Left hindlimb (tissue), 1 donor: ENCODE measurements at regions not wholly inside any gene's neighbourhood (a gene's known extent, or its start where the extent isn't known, plus 50 kb on each side); places are given as distances from the start of the nearest gene placed in this dataset.
A peak's percentile ranks its signal among the peaks of the same experiment; 100 is the strongest.
"Not testable (repeated sequence)": the region's sequence is repeated elsewhere in the genome, so short reads cannot be mapped to it uniquely, and the experiment has no call there.

Source experiments
- DNase-seq: peaks from one replicate; pipeline ENCODE4 v3.0.0-alpha.2; 2018

DNA sequence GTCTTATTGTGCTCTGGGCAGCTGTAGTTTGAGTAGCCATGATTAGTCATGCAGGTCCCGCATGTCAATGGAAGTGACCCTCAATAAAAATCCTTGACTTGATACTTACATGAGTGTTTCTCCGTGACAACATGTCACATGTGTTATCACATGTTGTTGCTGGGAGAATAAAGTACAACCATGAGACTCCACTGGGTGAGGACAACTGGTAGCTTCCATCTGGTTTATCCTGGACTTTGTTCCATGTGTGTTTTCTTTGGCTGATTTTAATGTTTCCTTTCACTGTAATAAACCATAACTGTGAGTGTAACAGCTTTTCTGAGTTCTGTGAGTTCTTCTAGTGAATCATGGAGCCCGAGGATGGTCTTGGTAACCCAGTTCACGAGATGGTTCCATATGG is 63.1 kb upstream of the NDN start:
- DNase-seq = no peak

DNA sequence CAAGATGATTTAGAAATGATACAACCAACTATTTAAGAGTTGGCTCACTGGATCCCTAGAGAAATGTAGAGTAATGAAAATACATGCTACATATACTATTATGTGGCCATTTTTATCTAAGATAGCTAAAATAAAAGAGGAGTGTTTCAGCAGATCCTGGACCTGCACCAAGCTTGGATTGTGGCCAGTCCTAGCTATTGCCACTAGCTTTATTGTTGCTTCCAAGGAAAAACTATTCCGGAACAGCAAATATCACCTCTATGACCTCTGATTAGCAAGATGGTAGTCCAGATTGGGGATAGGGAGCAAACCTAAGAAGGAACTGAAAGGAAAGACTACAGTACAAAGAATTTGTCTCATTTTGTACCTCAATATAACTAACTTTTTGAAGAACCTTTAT is 63.7 kb upstream of the NDN start:
- DNase-seq = no peak

DNA sequence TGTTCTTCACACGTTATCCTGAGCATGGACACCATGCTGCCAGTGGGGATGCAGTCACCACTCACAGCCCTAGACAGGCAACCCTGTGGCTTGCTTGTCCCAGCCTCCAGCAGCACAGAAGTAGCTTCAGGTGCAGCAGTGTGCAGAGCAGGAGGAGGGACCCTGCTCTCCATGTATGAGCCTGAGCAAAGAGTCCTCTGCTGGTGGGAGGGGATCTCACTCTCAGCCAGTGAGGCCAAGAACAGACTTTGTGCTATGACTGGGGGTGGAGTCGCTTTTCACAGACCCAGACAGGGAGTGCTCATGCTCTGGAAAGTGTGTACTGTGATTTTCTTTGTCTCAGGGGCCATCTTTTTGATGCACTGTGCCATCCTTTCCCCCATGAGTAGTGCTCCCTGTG is 66.1 kb upstream of the NDN start:
- DNase-seq = no peak

DNA sequence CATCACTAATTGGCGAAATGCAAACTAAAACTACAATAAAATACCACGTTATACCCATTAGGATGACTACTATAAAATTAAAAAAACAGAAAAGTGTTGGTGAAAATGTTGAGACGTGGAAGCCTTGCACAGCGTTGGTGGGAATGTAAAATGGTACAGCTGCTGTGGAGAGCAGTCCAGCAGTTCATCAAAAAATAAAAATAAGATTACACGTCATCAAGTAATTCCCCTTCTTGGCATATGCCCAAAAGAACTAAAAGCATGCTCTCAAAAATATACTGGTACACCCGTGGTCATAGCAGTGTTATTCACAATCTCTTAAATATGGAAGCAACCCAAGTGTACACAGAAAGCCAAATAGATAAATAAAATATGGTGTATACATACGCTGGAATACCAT is 71.8 kb upstream of the NDN start:
- DNase-seq = no peak

DNA sequence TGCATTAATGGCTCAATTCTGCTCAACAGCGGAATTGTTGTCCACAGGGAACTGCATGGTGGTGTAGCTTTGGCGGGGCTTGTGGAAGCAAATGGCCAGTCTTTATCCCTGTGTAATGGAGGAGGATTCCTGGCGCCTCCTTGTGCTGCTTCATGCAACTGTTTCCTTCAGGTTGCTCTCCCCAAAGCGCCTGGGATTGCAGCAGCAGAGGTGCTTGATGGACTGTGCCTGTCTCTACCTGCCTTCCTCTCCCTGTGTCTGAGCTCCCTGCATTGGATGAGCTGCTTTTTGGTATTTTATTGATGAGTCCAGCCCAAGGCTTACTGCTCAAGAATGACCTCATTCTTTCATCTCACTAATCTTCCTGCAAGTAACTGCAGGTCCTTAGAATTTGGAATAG is 72.9 kb upstream of the NDN start:
- DNase-seq = no peak

DNA sequence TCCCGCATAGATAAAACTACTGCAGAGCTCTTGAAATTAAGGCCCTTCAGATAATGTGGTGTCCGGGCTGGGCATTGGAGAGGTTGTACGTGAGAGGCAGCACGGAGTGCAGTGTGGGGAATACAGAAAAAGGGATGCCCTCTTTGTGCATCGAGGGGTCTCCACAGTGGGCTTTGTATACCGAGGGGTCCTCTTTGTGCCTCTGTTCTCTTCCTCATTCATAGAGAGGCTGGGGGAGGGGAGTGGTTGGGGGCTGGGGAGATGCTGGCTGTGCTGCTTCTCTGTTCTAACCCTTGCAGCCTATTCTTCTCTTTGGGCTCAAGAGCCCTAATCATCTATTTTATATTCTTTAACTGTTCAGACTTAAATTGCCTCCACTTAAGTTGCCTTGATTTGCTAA is 74.3 kb upstream of the NDN start:
- DNase-seq = no peak

DNA sequence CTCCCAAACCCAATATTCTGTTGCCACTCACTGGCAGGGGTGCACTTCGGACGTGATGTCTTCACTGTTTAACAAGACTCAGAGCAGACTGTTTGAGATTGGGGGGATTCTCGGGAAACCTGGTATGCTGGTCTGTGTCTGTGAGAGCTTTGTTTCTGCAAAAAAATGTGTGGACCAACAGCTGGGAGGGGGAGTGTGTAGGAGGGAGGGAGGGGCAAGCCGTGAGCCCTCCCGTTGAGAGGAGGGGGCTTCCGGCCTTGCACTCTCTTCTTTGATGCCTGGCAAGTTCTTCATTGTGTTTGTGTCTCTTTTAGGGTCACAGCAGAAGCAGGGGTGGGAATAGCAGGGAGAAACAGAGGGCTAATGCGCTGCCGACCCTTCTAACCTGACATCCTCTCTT is 74.9 kb upstream of the NDN start:
- DNase-seq = no peak

DNA sequence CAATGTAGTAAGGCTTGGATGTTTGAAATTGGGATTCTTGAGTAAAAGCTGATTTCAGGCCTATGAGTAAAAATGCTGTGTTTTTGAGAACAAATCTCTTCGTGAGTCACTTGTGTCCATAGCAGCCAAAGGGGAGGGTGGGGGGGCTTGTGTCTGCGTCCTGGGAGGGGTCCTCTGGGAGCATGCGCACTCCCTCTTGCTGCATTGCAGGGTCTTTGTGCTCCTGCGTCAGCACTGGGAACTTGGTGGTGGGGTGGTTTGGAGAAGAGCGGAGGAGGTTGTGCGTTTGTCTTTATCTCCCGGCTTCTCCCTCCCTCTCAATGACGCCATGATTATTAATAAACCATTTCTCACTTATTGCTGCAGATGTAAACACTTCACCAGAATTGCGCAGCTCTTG is 75.9 kb upstream of the NDN start:
- no peak for DNase-seq

DNA sequence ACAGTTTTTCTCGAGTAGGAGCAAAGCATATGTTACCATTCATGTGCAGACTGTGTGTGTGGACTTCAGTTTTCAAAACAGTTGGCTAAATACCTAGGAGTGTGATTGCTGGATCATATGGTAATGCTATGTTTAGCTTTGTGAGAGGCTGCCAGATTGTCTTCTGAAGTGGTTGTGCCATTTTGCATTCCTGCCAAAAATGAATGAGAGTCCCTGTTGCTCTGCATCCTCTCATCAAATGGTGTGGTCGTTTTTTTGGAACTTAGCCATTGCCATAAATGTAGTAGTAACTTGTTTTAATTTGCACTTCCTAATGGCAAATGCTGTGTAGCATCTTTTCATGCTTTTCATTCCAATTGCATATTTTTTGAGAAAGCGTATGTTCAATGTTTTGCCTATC is 77.2 kb upstream of the NDN start:
- no peak for DNase-seq

DNA sequence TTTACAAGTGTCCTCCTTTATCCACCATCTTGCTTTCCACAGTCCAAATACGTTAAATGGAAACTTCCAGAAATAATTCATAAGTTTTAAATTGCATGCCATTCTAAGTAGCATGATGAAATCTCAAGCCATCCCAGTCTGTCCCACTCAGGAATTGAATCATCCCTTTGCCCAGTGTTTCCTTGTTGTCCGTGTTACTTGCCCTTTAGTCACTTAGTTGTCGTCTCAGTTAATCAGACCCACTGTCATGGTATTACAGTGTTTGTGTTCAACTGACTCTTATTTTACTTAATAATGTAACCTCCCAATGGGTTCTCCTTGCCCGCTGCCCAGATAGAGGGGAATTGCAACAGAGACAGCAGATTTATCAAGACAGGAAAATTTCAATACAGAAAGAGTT is 77.6 kb upstream of the NDN start:
- DNase-seq = no peak

DNA sequence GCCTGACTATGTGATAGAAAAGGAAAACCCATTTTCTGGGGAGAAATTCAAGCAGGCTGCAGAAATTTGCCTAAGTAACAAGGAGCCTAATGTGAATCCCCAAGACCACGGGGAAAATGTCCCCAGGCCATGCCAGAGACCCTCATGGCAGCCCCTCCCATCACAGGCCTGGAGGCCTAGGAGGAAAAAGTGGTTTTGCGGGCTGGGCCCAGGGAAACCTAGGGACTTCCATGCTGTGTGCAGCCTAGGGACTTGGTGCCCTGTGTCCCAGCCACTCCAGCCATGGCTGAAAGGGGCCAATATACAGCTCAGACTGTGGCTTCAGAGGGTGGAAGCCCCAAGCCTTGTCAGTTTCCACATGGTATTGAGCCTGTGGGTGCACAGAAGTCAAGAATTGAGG is 79.7 kb upstream of the NDN start:
- not testable (repeated sequence) for DNase-seq

DNA sequence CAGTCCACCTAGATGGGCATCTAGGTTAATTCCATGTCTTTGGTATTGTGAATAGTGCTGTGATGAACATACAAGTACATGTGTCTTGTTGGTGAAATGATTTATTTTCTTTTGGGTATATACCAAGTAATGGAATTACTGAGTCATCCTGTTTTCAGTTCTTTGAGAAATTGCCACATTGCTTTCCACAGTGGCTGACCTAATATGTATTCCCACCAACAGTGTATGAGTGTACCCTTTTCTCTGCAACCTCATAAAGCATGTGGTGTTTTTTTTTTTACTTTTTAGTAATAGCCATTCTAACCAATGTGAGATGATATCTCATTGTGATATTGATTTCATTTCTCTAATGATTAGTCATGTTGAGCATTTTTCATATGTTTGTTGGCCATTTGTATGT is 86.0 kb upstream of the NDN start:
- no peak for DNase-seq

DNA sequence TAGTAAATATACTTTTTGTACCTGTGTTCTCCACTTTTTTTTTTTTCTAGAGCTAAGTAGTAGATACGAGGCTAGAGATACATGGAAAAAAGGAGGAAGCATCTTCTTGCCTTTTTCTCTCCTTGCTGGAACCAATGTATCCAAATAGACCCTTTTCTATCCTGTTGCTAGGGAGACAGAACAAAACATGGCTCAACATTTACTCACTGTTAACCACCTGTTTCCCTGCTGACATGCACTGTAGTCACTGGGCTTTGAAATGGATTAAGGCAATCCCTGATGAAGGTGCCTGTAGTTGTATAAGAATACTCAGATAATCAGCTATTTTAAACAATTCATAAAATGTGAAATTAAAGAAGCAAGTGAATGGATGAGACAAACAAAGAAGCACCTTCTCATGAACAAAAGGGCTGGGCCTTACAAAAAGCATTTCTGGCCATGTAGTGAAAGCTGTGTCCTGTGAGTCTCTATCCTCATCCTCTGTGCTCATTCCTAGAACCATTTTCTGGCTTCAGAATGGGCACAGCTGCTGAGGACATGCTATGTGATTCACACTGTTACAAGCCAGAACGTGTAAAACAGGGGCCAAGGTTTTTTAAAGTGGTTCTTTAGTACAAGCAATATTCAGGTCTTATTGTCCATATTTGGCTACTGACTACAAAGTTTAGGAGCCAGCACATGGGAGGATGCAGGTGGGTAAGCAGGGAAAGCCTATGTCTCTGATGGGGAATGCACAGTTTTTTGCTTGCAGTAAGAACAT is 100.4 kb upstream of the NDN start:
- DNase-seq = no peak

DNA sequence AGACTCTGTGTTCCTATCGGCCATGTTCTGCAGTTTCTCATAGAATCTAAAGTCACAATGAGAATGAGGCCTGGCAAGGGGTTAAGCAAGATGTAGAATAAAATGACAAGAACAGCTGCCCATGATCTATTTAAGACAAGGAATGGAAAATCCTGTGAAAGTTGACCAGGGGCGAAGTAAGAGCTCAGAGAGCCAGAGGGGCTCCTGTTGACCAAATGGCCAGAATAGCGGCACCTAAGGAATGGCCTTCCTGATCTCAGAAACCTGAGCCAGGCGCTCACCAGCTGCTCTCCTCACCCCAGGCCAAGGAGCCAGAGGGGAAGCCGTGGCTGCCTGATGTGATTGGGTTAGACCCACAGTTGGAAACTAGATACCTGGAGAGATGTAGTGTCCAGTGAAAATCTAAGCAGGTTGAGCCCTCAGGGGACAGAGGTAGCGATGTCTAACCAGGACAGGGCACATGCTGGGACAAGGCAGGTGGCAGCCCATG is 106.1 kb upstream of the NDN start:
- DNase-seq = no peak

DNA sequence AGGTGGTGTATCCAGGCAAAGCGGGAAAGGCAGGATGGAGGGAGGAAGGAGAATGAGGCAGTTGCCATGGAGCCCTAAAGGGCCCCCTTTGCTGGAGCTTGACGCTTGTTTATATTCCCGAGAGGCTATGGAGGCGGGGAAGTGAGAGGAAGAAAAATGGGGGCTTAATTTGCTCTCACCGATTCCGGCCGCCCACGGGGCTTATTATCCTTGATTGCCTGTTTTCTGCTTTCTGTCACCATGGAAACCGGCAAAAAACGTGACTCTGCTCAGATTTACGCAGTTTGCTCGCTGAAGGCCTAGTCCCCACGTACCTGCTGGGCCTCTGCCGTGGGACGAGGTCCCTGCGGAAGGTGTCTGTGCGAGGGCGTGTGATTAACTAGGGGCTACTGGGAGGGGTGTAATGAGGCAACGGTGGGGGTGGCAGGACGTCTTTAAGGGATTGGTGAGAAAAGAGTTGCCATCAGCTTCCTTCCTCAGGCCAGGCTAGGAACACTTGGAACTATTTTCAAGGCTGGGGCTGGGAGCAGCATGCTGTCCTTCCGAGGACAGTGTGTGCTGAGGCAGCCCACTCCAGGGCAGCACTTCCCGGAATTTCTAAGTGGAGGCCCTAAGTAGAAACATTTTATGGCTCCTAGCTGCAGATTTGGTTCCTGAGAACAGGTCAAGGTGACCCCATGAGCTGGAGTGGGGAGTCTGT is 110.8 kb upstream of the NDN start:
- DNase-seq = peak; percentile 34

DNA sequence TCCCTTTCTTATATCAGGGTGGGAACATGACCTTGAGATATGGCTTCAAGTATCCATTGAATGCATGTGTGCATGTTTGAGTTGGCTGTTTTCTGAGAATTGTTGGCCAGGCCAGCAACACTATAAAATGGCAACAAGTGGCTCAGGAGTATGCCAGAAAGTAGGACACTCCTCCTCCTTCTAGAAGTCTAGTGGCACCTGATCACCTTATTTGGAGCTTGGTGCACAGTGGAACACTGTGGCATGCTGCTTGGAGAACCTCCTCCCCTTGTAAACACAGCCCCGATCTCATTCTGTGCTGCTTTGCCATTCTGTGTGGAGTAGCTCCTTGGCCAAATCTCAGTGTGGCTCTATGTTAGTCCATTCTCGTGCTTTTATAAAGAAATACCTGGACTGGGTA is 114.8 kb upstream of the NDN start:
- DNase-seq = no peak

DNA sequence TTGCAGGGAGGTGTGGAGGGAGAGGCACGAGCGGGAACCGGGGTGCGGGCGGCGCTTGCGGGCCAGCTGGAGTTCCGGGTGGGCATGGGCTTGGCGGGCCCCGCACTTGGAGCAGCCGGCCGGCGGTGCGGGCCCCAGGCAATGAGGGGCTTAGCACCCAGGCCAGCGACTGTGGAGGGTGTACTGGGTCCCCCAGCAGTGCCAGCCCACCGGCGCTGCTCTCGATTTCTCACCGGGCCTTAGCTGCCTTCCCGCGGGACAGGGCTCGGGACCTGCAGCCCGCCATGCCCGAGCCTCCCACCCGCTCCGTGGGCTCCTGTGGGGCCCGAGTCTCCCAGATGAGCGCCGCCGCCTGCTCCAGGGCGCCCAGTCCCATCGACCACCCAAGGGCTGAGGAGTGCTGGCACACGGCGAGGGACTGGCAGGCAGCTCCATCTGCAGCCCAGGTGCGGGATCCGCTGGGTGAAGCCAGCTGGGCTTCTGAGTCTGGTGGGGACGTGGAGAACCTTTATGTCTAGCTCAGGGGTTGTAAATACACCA is 115.9 kb upstream of the NDN start:
- DNase-seq = not testable (repeated sequence)

DNA sequence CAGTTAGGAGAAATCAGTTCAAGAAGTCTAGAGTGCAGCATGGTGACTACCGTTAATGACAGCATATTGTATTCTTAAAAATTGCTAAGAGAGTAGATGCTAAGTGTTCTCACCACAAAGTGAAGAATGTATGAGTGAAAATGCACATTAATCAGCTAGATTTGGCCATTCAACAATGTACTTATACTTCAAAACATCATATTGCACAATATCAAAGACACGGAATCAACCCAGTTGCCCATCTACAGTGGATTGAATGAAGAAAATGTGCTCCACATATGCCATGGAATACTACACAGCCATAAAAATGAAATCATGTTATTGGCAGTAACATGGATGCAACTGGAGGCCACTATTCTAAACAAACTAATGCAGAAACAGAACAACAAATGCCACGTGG is 119.9 kb upstream of the NDN start:
- DNase-seq = no peak

DNA sequence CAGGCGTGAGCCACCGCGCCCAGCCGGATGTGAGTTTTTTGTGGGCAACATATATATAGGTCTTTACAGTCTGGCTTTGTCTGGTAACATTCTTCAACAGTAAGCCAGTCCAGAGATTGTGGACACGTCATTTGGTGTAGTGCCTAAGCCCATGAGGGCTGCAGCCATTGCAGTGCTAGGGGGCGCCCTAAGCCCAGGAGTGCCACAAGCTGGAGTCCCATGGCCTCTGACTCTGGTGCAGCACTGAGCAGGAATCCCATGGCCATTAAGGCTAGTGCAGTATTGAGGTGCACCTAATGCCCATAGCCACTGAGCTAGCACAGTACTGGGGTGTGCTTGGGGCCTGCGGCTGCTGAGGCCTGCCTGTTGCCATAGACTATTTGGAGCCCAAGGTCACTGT is 136.4 kb upstream of the NDN start:
- DNase-seq = no peak

DNA sequence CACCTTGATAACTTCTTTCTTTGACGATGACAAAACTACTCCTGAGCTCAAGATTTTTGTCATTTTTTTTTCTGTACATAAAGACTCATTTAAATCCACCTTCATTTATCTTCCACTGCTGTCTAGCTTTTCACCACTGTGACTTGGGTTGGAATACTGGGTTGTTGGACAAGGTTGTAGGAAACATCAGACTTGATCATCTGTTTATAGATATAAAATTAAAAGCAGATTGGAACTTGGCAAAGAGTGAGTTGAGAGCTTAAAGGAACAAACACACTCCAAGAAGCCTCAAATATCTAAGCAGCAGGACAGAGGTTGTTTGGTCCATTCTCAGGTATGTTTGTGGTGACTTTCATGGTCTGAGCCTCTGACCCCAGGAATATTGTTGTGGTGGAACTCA is 141.7 kb upstream of the NDN start:
- no peak for DNase-seq

DNA sequence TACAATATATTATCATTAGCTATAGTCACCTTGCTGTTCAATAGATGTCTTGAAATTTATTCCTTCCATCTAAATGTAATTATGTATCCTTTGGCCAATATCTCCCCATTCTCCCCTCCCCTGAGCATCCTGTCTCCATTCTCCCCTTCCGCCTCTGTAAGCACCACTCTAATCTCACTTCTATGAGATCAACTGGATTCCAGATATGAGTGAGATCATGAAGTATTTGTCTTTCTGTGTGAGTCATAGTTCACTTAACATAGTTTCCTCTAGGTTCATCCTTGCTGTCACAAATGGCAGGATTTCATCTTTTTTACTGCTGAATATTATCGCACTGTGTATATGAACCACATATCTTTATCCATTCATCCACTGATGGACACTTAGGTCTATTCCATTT is 148.8 kb upstream of the NDN start:
- DNase-seq = no peak

DNA sequence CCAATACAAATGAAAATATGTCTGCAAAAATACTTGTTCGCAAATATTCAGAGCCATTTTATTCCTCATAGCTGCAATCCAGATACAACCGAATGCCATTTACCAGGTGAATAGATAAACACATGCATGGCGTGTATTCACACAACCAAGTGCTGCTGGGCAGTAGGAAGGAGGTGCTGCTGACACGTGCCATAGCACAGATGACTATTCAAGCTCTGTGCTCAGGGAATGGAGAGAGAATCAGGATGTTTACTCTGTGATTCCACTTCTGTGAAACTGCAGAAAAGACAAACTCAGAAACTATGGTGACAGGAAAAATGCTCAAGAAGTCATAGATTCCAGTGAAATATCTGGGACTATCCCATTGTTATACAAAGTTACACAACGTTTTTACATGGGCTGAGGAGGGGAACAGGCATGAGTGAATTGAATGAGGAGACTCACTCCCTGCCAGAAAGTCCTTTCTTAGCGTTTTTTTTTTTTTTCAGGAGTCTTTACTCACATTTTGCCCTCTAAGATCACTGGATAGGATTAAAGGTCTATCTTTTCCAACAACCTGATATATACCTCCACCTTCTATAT is 152.9 kb upstream of the NDN start:
- DNase-seq = no peak

DNA sequence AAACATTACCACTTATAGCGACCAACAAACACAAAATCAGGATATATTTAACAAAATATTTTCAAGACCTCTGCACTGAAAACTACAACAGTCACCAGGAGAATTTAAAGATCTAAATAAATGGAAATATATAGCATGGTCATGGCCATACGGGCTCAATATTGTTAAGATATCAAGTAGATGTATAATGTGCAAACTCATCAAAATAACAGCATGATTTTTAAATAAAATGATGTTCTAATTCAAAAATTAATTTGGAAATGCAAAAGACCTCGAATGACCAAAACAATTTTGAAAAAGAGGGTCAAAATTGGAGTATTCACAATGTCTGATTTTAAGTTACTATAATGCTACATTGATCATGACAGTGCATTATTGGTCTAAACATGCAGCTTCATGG is 159.1 kb upstream of the NDN start:
- DNase-seq = no peak

DNA sequence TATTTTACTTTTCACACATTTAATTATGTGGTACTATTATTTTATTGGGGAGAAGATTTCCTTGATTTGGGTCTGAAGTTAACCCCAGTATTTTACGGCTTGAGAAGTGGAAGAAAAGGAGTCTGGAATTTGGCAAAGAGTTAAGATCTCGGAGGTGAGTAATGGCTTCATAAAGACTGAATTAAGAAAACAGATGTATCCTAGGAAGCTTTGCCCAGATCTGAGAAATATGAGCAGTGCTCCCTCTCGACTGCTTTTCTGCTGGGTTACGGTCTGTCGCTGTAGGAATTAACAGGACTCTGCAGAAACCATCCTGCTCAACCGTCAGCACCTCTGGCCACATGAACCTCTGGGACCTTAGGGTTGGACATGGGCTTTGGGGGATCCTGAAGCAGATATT is 163.6 kb upstream of the NDN start:
- DNase-seq = no peak
